WTC11 (cell line): ENCODE measurements at regions not wholly inside any gene's neighbourhood (a gene's known extent, or its start where the extent isn't known, plus 50 kb on each side); places are given as distances from the start of the nearest gene placed in this dataset.

Experiments
- ATAC-seq: fragments of 200-7000 bp; cut with Tn5 transposase; 2 replicates; pipeline ENCODE4 v1.10.0; 2021; ENCODE audit warnings: mild to moderate bottlenecking, moderate library complexity
- CTCF ChIA-PET: fragments of 300-600 bp; sonication (Branson Sonifier 250); formaldehyde crosslinking; loops from one replicate; lab custom pipeline; 2021; ENCODE audit warnings: antibody characterized with exemption; lab: Charles Lee
- POLR2A ChIA-PET: fragments of 350-600 bp; sonication (Branson Sonifier 250); formaldehyde crosslinking; loops from one replicate; lab custom pipeline; 2021; ENCODE audit warnings: antibody characterized with exemption; lab: Charles Lee
- DNase-seq: peaks from one replicate; pipeline ENCODE4 v3.0.0; 2021; ENCODE audit warnings: low spot score
- H3K27ac Mint-ChIP-seq: 2 replicates; pipeline ENCODE4 v1.8.0; 2021; ENCODE audit warnings: mixed read lengths
- H3K27me3 Mint-ChIP-seq: 2 replicates; pipeline ENCODE4 v1.8.0; 2021; ENCODE audit warnings: low read depth, mild to moderate bottlenecking, moderate library complexity, mixed read lengths
- H3K36me3 Mint-ChIP-seq: 2 replicates; pipeline ENCODE4 v1.8.0; 2021; ENCODE audit warnings: mixed read lengths
- H3K4me1 Mint-ChIP-seq: 2 replicates; pipeline ENCODE4 v1.8.0; 2022; ENCODE audit warnings: mixed read lengths
- H3K4me3 Mint-ChIP-seq: 2 replicates; pipeline ENCODE4 v1.8.0; 2021; ENCODE audit warnings: mild to moderate bottlenecking, moderate library complexity, mixed read lengths
- H3K9me3 Mint-ChIP-seq: 2 replicates; pipeline ENCODE4 v1.8.0; 2021; ENCODE audit warnings: mixed read lengths
- CREB1 ChIP-seq: sonication (generic); formaldehyde crosslinking; IDR thresholded peaks from 2 replicates; pipeline ENCODE4 v1.8.0; 2023; ENCODE audit warnings: mild to moderate bottlenecking, missing genetic modification reagents
- CREM ChIP-seq: sonication (generic); formaldehyde crosslinking; IDR thresholded peaks from 2 replicates; pipeline ENCODE4 v1.8.1; 2022; ENCODE audit warnings: mild to moderate bottlenecking, missing genetic modification reagents, moderate library complexity
- ELF4 ChIP-seq: sonication (generic); formaldehyde crosslinking; IDR thresholded peaks from 2 replicates; pipeline ENCODE4 v1.8.1; 2022; ENCODE audit warnings: low read depth, mild to moderate bottlenecking, moderate library complexity, missing genetic modification reagents
- ETV6 ChIP-seq: sonication (generic); formaldehyde crosslinking; IDR thresholded peaks from 2 replicates; pipeline ENCODE4 v1.8.1; 2022; ENCODE audit warnings: mild to moderate bottlenecking, missing genetic modification reagents
- FOXK1 ChIP-seq: sonication (generic); formaldehyde crosslinking; IDR thresholded peaks from 2 replicates; pipeline ENCODE4 v1.8.0; 2022; ENCODE audit warnings: mild to moderate bottlenecking, moderate library complexity, missing genetic modification reagents
- IRF2 ChIP-seq: sonication (generic); formaldehyde crosslinking; IDR thresholded peaks from 2 replicates; pipeline ENCODE4 v1.8.0; 2022; ENCODE audit warnings: low read depth, missing genetic modification reagents, borderline replicate concordance
- NFATC4 ChIP-seq: fragments of 250-450 bp; sonication (Bioruptor Pico); IDR thresholded peaks from 2 replicates; pipeline ENCODE4 v1.9.0; 2021; ENCODE audit warnings: mild to moderate bottlenecking
- NFYB ChIP-seq: sonication (generic); formaldehyde crosslinking; conservative IDR thresholded peaks from 2 replicates; pipeline ENCODE4 v1.8.0; 2022; ENCODE audit warnings: low read depth, missing genetic modification reagents
- NR2C2 ChIP-seq: sonication (generic); formaldehyde crosslinking; IDR thresholded peaks from 2 replicates; pipeline ENCODE4 v1.8.0; 2022; ENCODE audit warnings: mild to moderate bottlenecking, missing genetic modification reagents
- NR3C1 ChIP-seq: sonication (generic); formaldehyde crosslinking; conservative IDR thresholded peaks from 2 replicates; pipeline ENCODE4 v1.8.1; 2023; ENCODE audit warnings: low read depth, mild to moderate bottlenecking, missing genetic modification reagents
- RORB ChIP-seq: fragments of 250-450 bp; sonication (Bioruptor Pico); IDR thresholded peaks from 2 replicates; pipeline ENCODE4 v1.9.0; 2021; ENCODE audit warnings: mild to moderate bottlenecking
- SOX15 ChIP-seq: fragments of 250-450 bp; sonication (Bioruptor Pico); IDR thresholded peaks from 2 replicates; pipeline ENCODE4 v1.9.0; 2021; ENCODE audit warnings: mild to moderate bottlenecking
- TEAD4 ChIP-seq: sonication (generic); formaldehyde crosslinking; IDR thresholded peaks from 2 replicates; pipeline ENCODE4 v1.8.0; 2022; ENCODE audit warnings: mild to moderate bottlenecking, missing genetic modification reagents
- ZNF138 ChIP-seq: sonication (generic); formaldehyde crosslinking; conservative IDR thresholded peaks from 2 replicates; pipeline ENCODE4 v1.8.1; 2022; ENCODE audit warnings: mild to moderate bottlenecking, moderate library complexity, missing genetic modification reagents
- ZNF219 ChIP-seq: sonication (generic); formaldehyde crosslinking; IDR thresholded peaks from 2 replicates; pipeline ENCODE4 v1.8.0; 2023; ENCODE audit warnings: missing genetic modification reagents, mild to moderate bottlenecking, borderline replicate concordance
- ZNF317 ChIP-seq: sonication (generic); formaldehyde crosslinking; IDR thresholded peaks from 2 replicates; pipeline ENCODE4 v1.8.1; 2023; ENCODE audit warnings: low read depth, mild to moderate bottlenecking, moderate library complexity, missing genetic modification reagents, borderline replicate concordance
- ZNF423 ChIP-seq: fragments of 250-450 bp; sonication (Bioruptor Pico); IDR thresholded peaks from 2 replicates; pipeline ENCODE4 v2.1.2; 2022; ENCODE audit warnings: mild to moderate bottlenecking, moderate library complexity
- TF ChIP-seq, protein P1 (sequence below): sonication (generic); formaldehyde crosslinking; IDR thresholded peaks from 2 replicates; pipeline ENCODE4 v1.8.0; 2022; ENCODE audit warnings: mild to moderate bottlenecking, missing genetic modification reagents
- TF ChIP-seq, protein P2 (sequence below): sonication (generic); formaldehyde crosslinking; IDR thresholded peaks from 2 replicates; pipeline ENCODE4 v1.8.0; 2022; ENCODE audit warnings: mild to moderate bottlenecking, missing genetic modification reagents
- TF ChIP-seq, protein P3 (sequence below): sonication (generic); formaldehyde crosslinking; IDR thresholded peaks from 2 replicates; pipeline ENCODE4 v1.8.1; 2023; ENCODE audit warnings: mild to moderate bottlenecking, missing genetic modification reagents
- TF ChIP-seq, protein P4 (sequence below): fragments of 250-450 bp; sonication (Bioruptor Pico); IDR thresholded peaks from 2 replicates; pipeline ENCODE4 v2.1.2; 2022; ENCODE audit warnings: mild to moderate bottlenecking, moderate library complexity
- TF ChIP-seq, protein P5 (sequence below): fragments of 200-600 bp; IDR thresholded peaks from 2 replicates; pipeline ENCODE4 v1.8.0; 2022; ENCODE audit warnings: antibody characterized with exemption

DNA sequence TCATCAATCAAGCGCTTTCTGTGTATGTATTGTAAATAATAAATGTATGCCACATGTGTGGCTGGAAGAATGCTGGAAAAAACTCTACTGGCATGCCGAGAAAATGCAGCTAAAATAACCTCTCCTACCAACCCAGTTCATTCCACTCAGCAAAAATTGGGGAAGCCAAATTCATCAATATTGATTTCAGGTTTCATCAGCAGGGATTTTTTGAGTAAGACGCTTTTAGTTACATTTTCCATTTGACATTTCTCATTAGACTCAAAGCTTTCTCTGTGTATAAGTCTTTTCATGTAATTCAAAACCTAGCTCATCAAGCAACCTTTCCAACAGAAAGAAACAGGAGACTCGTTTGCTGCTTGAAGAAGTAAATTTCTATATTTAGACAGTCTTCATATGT is 338.1 kb downstream of the DMRT2 start (continued):
- no peak for TF ChIP-seq SOX15 (CRISPR knock-in tag)
- TF ChIP-seq RORB (CRISPR knock-in tag), result no peak

DNA sequence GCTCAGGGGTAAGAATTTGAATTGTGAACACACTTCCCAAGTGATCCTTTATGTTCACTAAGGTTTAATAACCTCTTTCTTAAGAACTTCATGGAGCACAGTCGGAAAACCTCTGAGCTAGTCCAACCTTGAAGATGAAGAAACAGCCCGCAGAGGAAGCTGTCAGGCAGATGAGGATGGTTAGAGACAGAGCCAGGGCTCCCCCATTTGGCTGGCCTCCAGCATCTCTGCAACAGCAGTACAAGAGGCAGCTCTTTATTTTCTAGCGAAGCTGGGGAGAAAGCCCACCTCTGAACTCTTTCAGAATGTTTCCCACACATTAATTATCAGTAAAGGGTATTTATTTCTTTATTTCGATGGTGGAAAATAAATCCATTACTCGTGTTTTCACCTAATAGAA is 350.8 kb downstream of the DMRT2 start:
- CTCF ChIA-PET, result interaction anchor here (0.6 to 2.4 kb wide), 15 partner anchors 29 to 468 kb away, joined by 3 to 14 read pairs (median 3); partner anchors contain the start of gene DMRT2
- TF ChIP-seq, protein P1, sequence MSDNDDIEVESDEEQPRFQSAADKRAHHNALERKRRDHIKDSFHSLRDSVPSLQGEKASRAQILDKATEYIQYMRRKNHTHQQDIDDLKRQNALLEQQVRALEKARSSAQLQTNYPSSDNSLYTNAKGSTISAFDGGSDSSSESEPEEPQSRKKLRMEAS, result no peak
- no peak for TF ChIP-seq ZNF423 (CRISPR knock-in tag)
- no peak for TF ChIP-seq ZNF219 (CRISPR knock-in tag)
- ATAC-seq (peak; percentile 85), DNase-seq (peak; percentile 55)
- POLR2A ChIA-PET, result no interaction called here
- H3K4me1 Mint-ChIP-seq, result peaks cover 10% of the 10 kb centered on the region; the same call in 1 of the 2 replicates
- no peaks in the 10 kb centered on the region for H3K36me3 Mint-ChIP-seq
- no peak overlapping the region for H3K4me3 Mint-ChIP-seq
- H3K27ac Mint-ChIP-seq, result no peak overlapping the region
- peaks cover 27% of the 10 kb centered on the region for H3K9me3 Mint-ChIP-seq
- peaks cover 9% of the 10 kb centered on the region for H3K27me3 Mint-ChIP-seq

DNA sequence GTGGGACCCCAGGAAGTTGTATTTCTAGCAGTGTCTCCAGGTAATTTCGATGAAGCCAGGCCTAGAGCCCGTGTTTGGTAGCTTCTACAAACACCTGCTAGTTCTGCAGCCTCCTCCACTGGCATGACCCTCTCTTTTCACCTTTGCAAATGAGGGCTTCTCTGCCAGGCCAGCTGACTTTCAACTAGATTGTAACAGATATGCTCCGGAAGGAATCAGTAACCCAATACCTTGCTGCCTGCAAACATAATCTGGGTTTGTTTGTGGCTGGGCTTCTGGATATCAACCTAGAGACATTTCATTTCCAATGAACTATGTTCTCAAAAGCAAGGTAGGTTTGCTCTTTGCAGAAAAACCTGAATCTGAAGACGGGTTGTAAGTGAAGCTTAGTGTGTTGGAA is 354.8 kb downstream of the DMRT2 start:
- Mint-ChIP-seq H3K27ac (no peak overlapping the region), H3K27me3 (no peaks in the 10 kb centered on the region; the same call in 1 of the 2 replicates), H3K4me3 (no peak overlapping the region), H3K4me1 (peaks cover 10% of the 10 kb centered on the region; the same call in 1 of the 2 replicates), H3K9me3 (no peaks in the 10 kb centered on the region), H3K36me3 (no peaks in the 10 kb centered on the region)
- no peak for ATAC-seq
- CTCF ChIA-PET, result no interaction called here
- POLR2A ChIA-PET, result no interaction called here
- TF ChIP-seq NFATC4 (CRISPR knock-in tag) (no peak), FOXK1 (CRISPR knock-in tag) (no peak), IRF2 (no peak)
- TF ChIP-seq, all 79 proteins: peak for 0
- DNase-seq, result no peak

DNA sequence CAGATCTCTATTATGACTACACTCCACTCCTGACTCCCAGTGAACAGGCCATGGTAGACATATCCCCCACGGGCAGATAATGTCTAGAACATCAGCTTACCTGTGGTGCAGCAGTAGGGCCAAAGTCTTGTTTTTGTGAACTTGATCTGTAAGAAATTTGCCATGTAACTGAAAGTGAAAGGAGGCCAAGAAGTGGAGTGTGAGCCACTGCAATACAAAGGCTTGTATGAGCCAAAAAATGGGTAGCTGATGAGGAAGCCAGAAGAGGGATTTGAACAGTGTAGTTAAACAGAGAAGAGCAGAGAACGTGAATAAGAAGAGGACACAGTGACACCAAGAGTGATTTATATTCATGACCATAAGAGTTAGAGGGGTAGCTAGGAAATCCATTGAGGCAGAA is 361.7 kb downstream of the DMRT2 start:
- ChIA-PET POLR2A (no interaction called here), CTCF (interaction anchor here (1.1 to 1.7 kb wide), 2 partner anchors 8 to 403 kb away, joined by 3 to 5 read pairs; no protein-coding TSS in a partner anchor)
- no peak overlapping the region for H3K27ac Mint-ChIP-seq
- no peak overlapping the region for H3K4me3 Mint-ChIP-seq
- no peaks in the 10 kb centered on the region for H3K4me1 Mint-ChIP-seq
- H3K27me3 Mint-ChIP-seq, result peaks cover 5% of the 10 kb centered on the region
- DNase-seq (no peak), ATAC-seq (no peak)
- TF ChIP-seq NFYB (CRISPR knock-in tag) (no peak), ZNF317 (CRISPR knock-in tag) (no peak), ELF4 (CRISPR knock-in tag) (no peak), CREM (CRISPR knock-in tag) (no peak), NR2C2 (CRISPR knock-in tag) (no peak), CREB1 (CRISPR knock-in tag) (no peak), NR3C1 (CRISPR knock-in tag) (no peak)
- TF ChIP-seq, protein P2, sequence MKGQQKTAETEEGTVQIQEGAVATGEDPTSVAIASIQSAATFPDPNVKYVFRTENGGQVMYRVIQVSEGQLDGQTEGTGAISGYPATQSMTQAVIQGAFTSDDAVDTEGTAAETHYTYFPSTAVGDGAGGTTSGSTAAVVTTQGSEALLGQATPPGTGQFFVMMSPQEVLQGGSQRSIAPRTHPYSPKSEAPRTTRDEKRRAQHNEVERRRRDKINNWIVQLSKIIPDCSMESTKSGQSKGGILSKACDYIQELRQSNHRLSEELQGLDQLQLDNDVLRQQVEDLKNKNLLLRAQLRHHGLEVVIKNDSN, result no peak
- TF ChIP-seq, protein P3, sequence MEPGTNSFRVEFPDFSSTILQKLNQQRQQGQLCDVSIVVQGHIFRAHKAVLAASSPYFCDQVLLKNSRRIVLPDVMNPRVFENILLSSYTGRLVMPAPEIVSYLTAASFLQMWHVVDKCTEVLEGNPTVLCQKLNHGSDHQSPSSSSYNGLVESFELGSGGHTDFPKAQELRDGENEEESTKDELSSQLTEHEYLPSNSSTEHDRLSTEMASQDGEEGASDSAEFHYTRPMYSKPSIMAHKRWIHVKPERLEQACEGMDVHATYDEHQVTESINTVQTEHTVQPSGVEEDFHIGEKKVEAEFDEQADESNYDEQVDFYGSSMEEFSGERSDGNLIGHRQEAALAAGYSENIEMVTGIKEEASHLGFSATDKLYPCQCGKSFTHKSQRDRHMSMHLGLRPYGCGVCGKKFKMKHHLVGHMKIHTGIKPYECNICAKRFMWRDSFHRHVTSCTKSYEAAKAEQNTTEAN (CRISPR knock-in tag), result no peak
- no peaks in the 10 kb centered on the region for H3K36me3 Mint-ChIP-seq
- H3K9me3 Mint-ChIP-seq, result no peaks in the 10 kb centered on the region

DNA sequence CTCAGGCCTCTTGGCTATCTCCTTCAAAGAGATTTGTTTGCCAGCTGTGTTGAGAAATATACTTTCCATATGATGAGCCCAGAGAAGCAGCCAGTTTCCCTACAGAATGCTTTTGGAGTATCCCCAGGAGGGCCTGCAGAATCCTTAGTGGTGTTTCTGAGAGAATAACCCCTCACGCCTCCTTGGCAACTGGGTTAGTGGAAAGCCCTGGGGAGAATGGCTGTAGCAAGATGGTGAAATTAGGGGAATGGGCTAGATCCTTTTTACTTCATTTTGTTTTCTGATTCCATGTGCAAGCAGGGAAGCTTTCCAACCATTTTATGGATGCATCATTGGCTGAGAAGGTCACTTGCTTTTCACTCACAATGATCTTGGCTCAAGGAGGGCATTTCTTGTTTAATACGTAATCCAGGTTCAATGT is 364.6 kb downstream of the DMRT2 start:
- Mint-ChIP-seq H3K27ac (no peak overlapping the region), H3K9me3 (no peaks in the 10 kb centered on the region), H3K36me3 (no peaks in the 10 kb centered on the region), H3K4me1 (no peaks in the 10 kb centered on the region), H3K4me3 (no peak overlapping the region), H3K27me3 (peaks cover 5% of the 10 kb centered on the region)
- DNase-seq (no peak), ATAC-seq (no peak)
- ChIA-PET CTCF (no interaction called here), POLR2A (no interaction called here)
- TF ChIP-seq TEAD4 (CRISPR knock-in tag), result no peak
- TF ChIP-seq ZNF138, result no peak
- TF ChIP-seq, protein P4, sequence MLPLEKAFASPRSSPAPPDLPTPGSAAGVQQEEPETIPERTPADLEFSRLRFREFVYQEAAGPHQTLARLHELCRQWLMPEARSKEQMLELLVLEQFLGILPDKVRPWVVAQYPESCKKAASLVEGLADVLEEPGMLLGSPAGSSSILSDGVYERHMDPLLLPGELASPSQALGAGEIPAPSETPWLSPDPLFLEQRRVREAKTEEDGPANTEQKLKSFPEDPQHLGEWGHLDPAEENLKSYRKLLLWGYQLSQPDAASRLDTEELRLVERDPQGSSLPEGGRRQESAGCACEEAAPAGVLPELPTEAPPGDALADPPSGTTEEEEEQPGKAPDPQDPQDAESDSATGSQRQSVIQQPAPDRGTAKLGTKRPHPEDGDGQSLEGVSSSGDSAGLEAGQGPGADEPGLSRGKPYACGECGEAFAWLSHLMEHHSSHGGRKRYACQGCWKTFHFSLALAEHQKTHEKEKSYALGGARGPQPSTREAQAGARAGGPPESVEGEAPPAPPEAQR (CRISPR knock-in tag), result no peak
- TF ChIP-seq ETV6 (CRISPR knock-in tag), result no peak
- TF ChIP-seq, protein P5, sequence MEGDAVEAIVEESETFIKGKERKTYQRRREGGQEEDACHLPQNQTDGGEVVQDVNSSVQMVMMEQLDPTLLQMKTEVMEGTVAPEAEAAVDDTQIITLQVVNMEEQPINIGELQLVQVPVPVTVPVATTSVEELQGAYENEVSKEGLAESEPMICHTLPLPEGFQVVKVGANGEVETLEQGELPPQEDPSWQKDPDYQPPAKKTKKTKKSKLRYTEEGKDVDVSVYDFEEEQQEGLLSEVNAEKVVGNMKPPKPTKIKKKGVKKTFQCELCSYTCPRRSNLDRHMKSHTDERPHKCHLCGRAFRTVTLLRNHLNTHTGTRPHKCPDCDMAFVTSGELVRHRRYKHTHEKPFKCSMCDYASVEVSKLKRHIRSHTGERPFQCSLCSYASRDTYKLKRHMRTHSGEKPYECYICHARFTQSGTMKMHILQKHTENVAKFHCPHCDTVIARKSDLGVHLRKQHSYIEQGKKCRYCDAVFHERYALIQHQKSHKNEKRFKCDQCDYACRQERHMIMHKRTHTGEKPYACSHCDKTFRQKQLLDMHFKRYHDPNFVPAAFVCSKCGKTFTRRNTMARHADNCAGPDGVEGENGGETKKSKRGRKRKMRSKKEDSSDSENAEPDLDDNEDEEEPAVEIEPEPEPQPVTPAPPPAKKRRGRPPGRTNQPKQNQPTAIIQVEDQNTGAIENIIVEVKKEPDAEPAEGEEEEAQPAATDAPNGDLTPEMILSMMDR, result no peak
- TF ChIP-seq NR3C1 (CRISPR knock-in tag), result no peak
- TF ChIP-seq IRF2, result no peak
